COR-L47 (cell line): ENCODE measurements at regions not wholly inside any gene's neighbourhood (a gene's known extent, or its start where the extent isn't known, plus 50 kb on each side); places are given as distances from the start of the nearest gene placed in this dataset.

Source experiments
- DNase-seq: peaks from one replicate; lab custom pipeline; 2025; lab: John Stamatoyannopoulos, UW

DNA sequence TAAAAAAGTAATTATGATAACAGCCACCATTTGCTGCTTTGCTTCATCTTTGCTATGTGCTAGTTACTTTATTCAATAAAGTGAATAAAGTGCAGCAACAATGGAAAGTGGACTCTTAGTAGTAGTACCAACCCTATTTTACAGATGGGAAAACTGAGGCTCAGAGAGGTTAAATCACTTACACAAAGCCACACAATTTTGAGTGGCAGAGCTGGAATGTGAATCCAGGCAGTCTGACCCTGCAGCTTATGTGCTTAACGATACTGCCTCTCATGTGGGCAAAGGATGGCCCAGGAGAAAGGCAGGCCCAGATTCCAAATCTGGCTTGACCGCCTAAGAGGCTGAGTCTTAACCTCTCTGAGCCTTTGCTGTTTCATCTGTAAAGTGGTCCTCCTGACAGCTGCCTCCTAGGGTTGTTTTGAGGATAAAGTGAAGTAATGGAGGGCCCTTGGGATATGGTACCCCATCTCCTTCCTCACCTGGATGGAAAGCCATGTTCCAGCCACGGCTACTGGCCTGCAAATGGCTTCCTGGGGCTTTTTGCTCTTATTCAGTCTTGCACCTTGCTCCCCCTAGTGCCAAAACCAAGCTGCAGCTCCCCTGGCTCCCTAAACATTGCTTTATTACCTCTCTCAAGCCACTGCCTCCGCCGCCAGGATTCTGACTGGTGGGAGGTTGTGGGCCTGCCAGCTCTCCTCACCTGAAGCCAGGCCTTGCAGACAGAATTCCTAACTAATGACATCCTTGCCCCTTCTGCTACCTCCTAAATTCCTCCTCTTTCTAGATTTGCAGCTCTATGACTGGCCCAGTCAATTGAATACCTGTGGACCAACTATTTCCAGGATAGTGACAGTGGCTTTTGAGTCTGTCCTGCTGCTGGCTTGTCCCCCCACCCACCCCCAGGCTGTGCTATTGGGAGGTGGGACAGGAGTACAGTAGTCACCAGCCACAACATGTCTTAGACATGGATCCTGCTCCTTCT, 283.3 kb upstream of the PWP1 start:
- DNase-seq, result peak; percentile 72

- DNase-seq, result peak; percentile 36
Observed at GRCh38 chr12:107404981-107405380, 280.6 kb upstream of the PWP1 start.

GRCh38 chr12:107405436-107405835, 280.2 kb upstream of the PWP1 start:
- no peak for DNase-seq

DNA sequence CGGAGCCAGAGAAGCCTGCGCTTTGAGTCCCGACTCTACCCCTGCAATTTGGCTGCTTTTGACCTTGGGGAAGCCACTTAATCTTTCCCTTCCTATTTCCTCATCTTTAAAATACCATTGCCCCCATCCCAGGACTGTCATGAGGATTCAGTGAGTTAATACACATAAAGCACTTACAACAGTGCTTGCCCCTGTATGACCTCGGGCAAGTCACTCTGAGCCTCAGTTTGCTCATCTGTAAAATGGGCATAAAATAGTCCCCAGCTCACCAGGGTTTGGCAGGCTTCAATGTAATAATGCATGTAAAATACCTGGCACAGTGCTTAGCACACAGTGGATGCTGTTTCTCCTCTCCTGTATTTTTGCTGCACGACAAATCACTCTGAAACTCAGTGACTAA, 278.7 kb upstream of the PWP1 start:
- DNase-seq, result no peak

- no peak for DNase-seq
Observed at GRCh38 chr12:107411792-107412535, 273.6 kb upstream of the PWP1 start.

- DNase-seq, result no peak
Observed at GRCh38 chr12:107415071-107415470, 270.5 kb upstream of the PWP1 start.

DNA sequence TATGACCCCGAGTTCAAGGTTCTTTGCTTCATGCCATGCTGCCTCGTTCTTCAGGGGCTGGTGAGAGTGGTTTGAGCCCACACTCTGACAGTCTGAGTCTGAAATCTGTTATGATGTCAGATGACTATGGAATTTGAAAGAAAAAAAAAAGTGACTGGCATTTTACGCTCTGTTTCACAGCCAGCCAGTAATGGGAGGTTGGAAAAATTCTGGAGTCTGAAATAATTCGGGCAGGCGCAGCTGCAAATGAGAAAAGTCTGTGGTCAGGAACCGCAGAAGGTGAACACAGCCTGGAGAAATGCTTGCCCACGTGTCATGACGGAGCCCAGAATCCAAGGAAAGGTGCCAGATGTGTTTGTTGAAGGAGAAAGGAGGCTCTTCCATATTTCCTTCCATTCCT, 269.8 kb upstream of the PWP1 start:
- no peak for DNase-seq

DNA sequence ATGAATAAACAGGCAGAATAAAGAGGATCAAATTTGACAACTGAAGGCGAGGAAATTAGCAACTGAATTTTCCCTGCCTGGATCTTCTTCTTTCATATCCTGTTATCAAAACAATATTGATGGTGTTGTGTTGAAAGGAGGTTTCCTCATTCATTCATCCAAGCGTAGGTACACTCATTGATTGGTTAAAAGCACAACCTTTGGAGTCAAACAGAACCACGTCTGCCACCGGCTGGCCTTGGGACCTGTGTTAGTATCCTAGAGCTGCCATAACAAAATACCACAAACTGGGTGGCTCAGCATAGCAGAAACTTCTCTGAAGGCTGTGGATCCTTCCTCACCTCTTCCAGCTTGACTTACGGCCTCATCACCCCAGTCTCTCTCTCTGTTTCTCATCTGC, 268.6 kb upstream of the PWP1 start:
- no peak for DNase-seq

DNA sequence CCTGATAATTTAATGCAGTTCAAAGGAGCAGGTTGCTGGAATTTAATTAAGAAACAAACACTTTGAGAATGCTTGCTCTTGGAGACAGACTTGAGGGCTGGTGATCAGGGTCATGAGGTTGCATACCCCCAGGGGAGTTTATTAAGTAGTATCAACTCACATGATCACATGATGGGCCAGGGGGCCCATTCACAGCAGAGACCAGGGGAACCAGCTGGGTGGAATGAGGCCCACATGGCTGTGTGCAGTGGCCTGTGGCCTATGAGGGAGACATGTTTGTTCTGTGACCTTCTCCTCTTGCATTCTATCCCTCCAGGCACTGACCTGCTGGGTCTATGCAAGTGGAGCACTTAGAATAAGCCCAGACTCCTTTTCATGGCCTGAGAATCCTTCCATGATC, 266.6 kb upstream of the PWP1 start:
- DNase-seq, result no peak

- DNase-seq, result no peak
Observed at GRCh38 chr12:107423531-107423930, 262.1 kb upstream of the PWP1 start.

DNA sequence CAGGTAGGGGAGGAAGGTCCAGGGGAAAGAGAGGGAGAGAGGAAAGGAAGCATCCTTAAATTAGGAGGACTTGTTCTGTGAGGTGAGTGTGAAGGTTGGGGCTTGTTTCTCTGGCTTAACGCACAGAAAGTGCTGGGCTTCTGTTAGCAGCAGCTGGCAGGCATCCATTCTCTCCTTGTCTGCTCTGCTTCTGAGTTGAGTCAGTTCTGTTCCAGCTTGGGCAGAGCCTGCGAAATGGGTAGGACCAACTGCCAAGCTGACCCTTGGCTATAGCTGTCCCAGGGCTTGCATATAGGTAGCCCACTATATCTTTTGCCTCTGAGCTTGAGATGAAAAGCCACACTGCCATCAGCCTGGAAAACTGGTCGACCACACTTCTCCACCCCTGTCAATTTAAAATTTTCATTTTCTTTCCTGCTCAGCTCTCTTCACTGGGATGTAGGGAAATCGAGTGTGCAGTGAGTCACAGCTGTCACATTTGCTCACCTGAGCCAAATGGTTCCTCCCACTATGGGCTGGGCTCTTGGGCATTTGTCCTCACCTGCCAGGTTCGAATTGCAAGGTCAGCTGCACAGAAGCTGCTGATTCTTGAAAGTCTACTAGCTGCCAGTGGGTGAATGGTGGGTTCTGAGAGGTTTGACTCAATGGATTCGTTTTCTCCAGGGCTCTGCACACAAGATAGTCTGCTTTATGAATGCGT, 256.4 kb upstream of the PWP1 start:
- peak; percentile 14 for DNase-seq

DNA sequence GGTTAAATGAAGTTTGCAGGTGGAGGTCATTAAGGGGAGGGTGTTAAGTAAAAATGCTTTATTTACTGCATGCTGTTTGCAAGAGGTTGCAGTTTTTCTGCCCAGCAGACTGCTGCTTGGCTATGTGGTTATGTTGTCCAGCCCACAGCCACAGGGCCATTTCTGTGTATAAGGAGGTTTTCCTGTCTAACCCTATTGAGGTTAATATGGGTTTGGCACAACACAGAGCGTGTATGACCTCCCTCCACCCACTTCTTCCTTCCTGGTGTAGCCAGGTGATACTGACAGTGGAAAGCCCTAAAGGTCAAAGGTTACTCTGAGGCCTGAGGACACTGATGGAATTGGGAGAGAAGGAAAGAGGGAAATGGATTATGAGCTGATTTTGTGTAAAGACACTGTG, 253.7 kb upstream of the PWP1 start:
- no peak for DNase-seq

DNA sequence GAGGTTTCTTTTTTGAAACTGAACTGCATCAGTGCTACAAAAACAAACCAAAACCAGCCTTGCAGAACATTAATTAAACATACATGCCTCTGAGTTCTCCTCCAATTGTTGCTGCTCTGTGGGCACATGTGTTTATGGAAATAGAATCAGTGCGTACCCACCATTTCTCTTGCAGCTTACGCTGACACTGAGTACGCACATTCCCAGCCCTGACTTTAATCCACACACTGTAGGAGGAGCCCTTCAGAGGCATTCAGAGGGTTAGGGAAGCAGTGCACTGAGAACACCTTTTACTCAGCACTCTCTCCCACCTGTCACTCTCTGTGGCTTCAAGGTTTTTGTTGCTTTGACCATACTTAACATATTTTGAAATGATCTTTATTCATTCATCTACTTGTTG, 250.5 kb upstream of the PWP1 start:
- DNase-seq, result no peak

- DNase-seq, result no peak
Observed at GRCh38 chr12:107435520-107435919, 250.1 kb upstream of the PWP1 start.

DNA sequence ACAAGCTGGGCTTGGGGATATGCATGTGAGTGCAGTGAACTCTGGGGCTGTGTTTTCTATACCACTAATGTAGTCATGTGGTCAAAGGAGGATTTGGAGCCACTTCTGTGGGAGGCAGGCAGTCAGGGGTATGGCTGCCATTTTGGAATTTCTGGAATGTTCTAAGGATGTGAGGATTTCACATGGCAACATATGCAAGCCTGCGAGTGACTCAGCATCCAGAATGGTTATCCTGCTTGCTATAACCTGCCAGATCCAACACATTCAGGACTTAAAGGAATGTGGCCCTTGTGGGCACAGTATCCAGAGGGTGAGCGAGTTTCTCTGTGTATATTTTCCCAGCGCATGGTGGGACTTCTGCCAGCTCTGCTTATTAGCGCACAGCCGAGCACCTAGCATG, 249.2 kb upstream of the PWP1 start:
- DNase-seq, result no peak

DNA sequence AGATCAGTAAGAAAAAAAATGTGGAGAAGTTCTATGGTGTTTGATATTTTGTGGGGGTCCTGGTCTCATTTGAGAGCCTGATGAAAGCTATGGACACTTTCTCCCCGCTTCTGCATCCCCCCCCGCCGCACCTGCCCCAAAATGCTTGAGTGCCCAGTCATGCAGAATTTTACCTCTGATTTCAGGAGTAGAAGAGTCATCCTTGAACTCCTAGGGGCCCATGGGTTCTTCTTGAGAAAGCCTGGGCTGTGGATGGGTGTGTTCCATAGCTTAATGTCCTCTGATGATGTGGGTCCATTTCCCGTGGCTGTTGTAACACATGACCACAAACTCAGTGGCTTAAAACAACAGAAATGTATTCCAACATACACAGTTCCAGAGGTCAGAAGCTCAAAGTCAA, 248.8 kb upstream of the PWP1 start:
- no peak for DNase-seq

DNA sequence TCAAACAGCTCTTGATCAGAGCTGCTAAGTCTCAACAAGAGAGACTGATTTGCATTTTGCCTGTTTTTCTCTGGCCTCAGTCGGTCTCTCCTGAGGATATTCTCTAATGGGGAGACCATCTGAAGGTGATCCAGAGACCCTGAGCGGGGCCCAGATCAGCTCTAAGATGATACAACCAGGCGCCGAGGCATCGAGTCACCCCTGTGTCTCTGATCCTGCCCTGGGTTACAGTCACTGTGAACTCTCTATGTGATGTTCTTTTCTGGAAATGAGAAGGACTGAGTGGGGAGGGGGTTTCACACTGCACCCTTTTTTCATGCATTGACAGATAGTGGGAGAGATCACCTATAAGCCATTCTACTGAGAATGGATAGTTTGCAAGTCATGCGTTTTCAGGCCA, 247.6 kb upstream of the PWP1 start:
- DNase-seq, result no peak

GRCh38 chr12:107439026-107439738, 246.4 kb upstream of the PWP1 start:
- DNase-seq, result no peak

GRCh38 chr12:107440606-107441005, 245.0 kb upstream of the PWP1 start:
- DNase-seq, result no peak

DNA sequence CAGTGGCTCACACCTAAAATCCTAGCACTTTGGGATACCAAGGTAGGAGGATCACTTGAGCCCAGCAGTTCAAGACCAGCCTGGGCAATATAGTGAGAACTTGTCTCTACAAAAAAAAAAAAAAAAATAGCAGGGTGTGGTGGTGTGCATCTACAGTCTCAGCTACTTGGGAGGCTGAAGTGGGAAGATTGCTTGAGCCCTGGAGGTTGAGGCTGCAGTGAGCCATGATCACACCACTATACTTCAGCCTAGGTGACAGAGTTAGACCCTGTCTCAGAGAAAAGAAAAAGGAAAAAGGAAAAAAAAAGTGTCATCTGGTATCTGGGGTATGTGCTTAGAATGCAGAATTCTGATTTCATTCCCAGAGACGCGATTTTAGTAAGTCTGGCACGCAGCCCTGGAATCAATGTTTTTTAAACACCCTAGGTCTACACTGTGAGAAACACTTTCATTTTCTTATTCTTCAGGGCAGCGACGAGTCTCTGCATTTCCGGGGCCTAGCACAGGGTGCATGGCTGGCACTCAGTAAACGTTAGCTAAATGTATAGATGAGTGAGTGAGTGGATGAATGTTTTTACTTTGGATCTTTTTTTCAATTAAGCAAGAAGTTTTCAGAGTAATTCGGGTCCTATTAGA, 243.8 kb upstream of the PWP1 start:
- DNase-seq, result no peak

- DNase-seq, result no peak
Observed at GRCh38 chr12:107442326-107442987, 243.1 kb upstream of the PWP1 start.
